ENCODE measurements at regions not wholly inside any gene's neighbourhood (a gene's known extent, or its start where the extent isn't known, plus 50 kb on each side); places are given as distances from the start of the nearest gene placed in this dataset.

DNA sequence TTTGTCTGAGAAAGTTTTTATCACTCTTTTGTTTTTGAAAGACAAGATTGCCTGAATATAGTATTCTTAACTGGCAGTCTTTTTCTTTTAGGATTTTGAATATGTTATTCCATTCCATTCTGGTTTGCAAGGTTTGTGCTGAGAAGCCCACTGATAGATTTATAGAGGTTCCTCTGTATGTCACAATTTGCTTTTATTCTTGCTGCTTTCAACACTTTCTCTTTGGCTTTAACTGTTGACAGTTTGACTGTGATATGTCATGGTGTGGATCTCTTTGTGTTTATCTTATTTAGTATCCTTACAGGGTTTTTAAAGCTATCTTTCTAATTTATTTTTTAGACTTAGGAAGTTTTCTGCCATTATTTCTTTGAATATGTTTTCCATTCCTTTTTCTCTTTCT, 331.2 kb upstream of the ATP11B start:
- TF ChIP-seq POLR2A (IDR thresholded peaks at IDR 0.05; ENCODE audit: low read depth, low read length) (no peak), POLR2AphosphoS5 (IDR thresholded peaks at IDR 0.05; ENCODE audit: low read depth, low read length) (no peak), TAF1 (IDR thresholded peaks at IDR 0.05; ENCODE audit: borderline replicate concordance, low read depth, low read length) (no peak)

Measured in GM12892 (cell line).